RPMI7951 (cell line): ENCODE measurements at regions not wholly inside any gene's neighbourhood (a gene's known extent, or its start where the extent isn't known, plus 50 kb on each side); places are given as distances from the start of the nearest gene placed in this dataset.
A peak's percentile ranks its signal among the peaks of the same experiment; 100 is the strongest.

Experiments used
- DNase-seq: peaks from one replicate; pipeline ENCODE4 v3.0.0-alpha.2; 2012; ENCODE audit warnings: low read depth

DNA sequence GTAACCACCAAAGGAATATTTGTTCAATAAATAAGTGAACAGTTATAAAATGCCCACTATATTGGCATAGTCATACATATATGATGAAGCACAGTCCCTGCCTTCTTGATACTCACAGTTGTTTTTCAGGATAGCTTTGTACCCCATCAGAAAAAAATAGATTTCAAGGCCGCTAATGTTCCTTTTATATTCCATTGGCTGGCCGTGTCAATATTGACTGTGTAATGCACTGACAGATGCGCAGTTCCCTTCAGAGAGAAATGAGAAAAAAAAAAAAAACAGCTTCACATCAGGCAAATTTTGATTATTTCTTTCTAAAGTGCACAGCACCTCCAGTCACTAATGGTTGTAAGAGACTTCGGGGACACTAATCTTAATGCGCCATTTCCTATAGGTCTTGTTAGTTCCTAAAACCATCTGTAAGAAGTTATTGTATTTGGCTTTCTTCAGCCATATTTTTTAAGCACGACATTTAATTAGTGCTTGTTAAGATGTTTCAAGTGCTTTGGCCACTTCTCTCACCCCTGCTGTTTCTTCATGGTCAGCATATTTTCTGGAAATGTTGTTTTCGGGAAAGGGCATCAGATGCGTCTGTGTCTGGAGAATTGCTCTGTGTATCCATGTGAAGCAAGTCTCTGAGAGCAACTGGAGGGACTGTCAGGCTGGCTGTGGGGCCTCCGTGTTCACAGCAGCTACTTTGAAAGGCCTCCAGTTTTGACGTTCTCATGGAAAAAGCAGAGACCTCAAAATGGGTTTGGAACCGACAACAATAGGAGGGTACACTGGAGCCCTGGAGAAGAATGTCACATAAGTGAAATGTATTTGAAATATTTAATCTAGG lies 378.3 kb downstream of the MTX2 start:
- no peak for DNase-seq

DNA sequence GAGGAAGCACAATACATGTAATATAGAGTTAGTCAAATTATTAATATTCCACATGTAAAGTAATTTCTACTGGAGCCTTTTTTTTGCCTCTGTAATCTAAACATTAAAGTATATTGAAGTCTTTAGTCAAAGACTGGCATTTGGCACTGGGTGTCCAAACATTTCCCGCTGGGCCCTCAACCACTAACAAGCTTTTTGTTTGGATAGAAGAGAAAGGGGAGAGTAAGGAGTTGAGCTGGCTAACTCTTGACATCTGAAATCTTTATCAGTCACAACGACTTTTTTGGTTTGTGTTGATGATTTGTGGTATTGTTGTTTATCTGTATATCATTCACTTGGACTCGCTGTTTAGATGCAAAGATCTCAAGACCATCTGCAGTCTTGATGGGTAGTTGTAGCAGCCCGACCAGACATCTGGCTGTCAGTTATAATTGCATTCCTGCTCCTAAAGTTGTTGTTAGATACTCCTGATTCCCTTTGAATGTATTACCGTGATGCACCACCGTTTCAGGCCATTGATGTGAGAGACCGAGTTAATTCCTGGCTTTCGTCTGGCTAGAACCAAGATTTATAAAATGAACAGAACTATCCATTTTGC lies 379.6 kb downstream of the MTX2 start:
- no peak for DNase-seq

DNA sequence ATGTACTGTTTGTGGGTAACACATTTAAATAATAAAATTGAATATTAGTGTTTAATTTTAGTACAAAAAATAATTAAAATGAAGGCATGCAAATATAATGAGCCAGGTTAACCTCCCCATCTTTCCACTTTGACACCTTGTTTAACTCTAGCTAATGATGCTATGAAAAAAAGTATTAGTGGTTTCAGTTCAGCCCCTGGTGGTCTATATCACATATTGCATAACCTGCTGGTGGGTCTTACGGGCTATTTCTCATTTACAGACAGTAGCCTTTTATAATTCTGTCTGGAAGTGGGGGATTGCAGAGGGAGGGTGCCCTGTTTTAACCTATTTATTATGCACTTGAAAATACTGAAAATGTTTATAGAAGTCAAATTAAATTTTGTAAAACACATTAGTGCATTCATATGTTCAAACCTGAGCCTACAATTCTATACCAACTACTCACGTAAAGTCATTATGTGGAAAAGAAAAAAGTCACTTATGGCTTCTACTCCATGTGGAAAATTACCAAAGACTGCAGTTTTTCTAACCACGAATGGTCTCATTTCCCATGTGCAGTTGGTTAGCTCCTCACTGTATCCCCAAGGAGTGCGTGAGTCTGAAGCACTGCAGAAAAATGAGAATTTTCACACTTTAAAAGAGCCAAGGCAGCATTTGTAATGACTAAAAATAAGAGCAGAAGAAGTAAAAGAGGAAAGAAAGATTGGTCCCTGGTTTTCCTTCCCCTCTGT lies 381.0 kb downstream of the MTX2 start:
- peak; percentile 31 for DNase-seq

DNA sequence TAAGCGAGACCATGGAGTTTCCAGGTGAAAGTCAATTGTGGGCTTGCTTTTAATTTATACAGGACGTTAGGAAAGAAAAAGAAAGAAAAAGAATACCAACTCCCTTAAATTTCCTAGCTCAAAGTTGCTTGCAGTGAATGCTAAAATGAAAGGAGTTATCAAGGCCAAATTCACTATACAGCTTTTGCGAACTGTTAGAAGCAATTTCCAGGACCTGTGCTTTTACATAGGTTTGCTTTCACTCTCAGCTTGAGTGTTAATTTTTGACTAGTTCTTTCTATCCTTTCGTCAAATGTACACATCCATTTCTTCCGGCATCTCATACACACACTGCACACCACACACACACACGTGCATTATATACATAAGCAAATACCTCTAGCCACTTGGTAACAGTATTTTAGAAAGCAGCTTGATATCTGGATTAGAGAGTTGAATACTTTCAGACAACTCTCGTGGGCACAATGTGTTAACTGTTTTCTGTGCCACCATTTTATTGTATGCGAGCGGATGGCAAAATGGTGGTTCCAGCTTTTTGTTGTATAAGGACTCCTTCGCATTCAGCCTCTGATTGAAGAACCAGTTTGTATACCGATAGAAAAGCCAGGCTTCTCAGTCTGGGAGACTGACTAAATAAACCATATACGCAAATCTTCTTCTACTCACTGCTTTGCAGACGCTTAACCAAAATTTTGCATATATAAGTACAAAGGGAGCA lies 381.8 kb downstream of the MTX2 start:
- DNase-seq, result peak; percentile 9

DNA sequence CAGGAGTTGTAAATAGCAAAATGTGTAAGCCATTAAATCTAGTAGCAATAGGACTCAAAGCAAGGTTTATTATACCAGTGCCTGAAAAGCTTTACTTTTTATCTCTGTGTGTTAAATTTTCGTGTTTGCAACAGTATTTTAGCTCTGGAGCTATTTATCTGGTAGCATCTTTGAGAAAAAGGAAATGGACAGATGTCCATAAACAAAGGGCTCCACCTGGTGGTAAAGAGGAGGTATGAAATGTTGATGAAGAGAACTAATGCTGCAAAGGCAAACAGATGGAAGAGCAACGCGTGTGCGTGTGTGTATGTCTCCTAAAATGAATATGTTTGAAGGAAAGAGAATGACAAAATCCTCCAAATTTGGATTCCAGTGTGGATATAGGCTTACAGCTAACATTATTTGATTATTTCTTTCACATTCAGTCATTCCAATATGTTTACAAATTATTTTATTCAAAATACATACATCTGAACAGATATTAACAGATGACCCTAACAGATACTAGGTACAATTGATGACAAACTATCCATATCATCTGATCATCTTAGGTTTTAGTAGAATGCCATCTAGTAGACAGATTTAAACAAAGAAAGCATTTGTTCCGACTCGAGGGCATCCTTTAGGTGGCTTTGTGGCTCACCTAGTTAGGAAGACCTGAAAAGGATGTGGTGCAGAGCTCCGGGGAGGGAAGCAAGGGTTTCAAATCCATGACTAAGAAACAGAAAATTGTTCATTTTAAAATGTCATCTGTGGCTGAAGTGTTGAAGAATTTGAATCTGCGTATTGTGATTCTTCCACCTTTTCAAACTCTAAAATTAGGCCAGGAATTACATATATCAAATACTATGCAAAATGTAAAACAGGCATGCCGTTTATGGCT lies 383.3 kb downstream of the MTX2 start:
- DNase-seq, result peak; percentile 76

DNA sequence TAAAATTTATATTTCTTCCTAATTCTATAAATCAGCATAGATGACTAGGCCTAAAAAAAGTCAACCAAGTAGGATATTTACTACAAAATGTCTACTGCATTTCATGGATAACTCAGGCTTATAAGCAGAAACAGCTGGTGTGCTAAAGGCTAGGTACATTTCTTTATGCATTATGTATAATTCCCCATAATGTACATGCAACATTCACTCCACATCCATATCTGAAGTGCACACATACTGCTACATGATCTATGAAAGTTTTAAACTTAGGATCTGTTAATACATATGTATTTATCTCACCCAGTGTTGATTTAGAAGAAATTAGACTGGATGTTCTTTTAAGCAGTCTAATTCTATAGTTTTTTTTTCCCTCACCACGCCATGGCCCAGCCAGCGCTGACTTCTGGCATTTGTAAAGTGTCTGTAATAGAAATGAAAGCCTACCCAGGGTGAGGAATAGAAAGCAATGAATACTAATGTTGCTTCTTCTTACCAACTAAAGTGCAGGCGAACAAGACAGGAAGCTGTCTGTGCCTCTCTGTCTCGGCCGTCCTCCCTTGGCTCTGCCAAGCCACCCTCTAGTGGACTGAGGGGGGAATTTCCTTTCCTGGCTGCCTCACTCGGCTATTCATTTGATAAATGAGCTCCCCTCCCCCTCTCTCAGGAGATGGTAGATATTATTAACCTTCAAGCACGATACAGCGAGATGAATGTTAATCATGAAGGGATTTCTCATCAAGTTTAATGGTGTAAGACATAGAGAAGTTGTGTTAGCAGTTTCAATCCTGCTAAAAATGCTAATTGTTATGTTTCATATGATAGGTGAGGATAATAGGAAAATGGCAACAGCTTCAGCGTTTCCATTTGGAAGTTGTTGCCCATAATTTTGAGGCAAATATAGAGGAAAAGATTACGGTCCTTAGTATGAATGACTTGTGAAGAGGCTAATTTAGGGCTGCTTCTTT lies 384.5 kb downstream of the MTX2 start:
- DNase-seq, result peak; percentile 83

DNA sequence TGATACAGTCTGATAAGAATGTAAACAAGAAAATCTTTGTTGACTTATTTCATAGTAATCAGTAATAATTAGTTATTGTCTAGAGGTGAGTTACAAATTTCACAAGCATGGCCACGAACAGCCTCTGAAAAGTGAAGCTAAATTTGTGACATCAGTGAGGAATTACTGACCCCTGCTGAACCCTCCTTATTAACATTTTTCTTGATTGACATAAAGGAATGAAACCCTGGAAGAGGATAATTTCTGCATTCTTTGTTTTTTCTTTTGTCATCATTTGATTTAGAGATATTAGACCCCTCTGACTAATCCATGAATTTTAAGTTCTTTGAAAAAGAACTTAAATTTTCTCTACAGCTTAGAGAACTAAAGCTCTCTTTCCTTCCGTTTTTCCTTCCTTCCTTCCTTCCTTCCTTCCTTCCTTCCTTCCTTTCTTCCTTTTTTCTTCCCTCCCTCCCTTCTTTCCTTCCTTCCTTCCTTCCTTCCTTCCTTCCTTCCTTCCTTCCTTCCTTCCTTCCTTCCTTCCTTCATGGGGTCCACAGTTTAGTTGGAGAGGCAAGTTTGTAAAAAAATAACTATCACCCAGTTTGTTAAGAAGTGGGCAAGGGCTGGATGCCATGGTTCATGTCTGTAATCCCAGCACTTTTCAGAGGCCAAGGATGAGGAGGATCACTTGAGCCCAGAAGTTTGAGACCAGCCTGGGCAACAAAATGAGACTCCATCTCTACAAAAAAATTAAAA lies 387.0 kb downstream of the MTX2 start:
- no peak for DNase-seq

DNA sequence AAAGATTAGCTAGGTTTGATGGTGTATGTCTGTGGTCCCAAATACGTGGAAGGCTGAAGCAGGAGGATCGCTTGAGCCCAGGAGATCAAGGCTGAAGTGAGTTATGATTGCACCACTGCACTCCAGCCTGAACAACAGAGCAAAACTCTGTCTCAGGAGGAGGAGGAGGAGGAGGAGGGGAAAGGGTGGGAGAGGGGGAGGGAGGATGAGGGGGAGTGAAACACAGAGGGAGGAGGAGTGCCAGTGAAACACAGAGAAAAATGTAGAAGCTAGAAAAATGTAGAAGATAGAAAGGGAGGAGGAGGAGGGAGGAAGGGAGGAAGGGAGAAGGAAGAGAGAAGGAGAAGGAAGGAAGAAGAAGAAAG lies 387.5 kb downstream of the MTX2 start:
- DNase-seq, result no peak

DNA sequence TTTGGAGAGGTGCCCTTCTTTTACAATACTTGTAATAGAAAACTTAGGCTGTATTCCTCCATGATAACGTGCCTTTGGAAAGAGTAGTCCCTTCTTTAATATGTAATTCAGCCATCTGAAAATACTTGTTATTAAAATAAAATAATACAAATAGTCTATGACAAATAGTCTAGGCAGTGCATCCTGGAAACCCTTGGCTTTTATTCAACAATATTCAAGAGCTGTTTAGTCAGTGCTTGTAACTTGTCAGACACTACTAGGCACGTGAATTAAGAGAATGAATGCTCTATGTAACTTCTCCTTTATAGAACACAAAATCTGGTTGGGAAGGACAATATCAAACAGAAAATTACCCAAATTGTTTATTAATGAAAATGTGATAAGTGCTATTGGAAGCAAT lies 388.2 kb downstream of the MTX2 start:
- DNase-seq, result no peak

DNA sequence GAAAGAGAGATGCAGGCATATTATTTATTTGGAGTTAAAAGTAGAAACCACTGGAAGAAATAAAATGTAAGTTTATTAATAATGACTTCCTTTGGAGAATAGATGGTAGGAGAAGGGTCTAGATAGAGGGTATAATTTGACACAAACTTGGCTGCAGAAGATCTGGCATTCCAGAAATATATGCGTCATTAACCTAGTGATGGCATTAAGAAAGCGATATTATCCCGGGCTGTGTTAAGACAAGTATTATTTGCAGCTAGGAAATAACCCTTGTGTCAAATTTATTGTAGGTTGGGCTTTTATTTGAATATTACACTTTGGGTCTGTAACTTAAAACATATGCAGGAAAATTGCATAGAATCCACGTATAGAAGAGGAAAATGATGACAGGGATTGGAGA lies 389.5 kb downstream of the MTX2 start:
- DNase-seq, result no peak

DNA sequence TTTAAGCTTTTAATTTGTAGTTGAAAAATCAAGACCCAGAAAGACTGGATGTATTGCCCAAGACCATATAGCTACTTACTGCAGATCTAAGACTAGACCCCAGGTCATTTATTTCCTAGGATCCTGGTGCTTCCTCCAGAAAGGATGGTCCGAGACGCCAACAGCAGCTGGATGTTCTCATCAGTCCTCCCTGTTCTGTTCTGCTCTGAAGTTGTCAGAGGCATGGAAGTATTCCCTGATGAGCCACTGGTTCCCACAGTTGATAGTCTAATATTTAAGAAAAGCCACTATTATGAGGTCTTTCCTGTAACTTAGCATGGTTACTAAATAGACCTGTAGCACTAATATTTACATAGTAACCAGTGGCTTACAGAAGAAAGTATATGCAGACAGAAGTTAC lies 393.5 kb downstream of the MTX2 start:
- no peak for DNase-seq

DNA sequence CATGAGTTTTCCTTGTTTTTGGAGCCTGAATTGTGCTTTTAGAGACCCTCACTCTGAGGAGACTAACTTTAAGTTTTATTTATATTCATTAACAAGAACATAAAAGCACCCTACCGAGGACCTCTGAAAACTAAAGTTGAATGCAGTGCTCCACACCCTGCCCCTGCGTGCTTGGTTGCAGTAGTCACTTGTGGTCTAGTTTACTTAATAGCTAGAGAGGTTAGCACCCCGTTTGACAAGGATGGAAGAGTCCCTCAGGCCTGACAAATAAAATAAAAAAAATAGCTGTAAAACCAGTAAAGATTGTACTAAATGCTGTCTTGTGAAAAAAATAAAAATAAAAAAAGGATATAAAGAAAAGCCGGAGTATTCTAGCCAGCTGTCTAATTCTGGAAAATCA lies 395.2 kb downstream of the MTX2 start:
- DNase-seq, result no peak

DNA sequence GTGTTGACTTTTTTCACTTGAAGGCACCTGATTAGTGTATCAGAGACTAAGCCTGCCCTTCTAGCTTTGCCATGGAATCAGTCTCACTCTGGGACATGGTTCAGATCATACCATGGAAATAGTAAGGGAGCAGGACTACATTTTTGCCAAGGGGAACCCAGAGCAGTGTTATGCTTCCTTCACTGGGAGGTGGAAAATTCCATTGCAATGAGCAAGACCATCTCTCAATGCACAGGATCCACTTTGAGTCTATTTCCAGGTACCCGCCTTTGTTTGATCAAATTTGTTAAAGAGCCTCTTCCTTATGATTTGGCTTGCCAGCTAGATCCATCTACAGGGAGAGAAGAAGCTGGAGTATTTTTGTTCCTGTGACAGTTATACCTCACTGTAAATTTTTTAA lies 395.8 kb downstream of the MTX2 start:
- DNase-seq, result no peak

DNA sequence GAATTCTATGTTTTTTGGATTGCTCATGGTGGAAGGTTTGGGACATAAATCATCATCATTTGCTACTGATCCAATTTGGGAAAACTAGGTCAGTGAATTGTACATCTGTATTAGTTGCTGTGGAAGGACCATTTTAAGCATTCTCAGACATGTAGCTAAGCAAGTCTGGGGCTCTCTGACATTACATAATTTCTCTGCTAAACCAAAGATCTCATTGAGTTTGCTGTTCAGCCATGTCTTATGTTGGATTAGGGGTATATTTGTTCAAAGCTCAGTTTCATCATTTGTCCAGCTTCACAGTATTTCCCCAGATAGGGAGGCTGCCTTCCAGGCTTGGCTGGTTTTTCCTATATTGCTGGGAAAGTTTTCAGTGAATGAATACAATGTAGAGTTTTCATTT lies 399.7 kb downstream of the MTX2 start:
- no peak for DNase-seq

DNA sequence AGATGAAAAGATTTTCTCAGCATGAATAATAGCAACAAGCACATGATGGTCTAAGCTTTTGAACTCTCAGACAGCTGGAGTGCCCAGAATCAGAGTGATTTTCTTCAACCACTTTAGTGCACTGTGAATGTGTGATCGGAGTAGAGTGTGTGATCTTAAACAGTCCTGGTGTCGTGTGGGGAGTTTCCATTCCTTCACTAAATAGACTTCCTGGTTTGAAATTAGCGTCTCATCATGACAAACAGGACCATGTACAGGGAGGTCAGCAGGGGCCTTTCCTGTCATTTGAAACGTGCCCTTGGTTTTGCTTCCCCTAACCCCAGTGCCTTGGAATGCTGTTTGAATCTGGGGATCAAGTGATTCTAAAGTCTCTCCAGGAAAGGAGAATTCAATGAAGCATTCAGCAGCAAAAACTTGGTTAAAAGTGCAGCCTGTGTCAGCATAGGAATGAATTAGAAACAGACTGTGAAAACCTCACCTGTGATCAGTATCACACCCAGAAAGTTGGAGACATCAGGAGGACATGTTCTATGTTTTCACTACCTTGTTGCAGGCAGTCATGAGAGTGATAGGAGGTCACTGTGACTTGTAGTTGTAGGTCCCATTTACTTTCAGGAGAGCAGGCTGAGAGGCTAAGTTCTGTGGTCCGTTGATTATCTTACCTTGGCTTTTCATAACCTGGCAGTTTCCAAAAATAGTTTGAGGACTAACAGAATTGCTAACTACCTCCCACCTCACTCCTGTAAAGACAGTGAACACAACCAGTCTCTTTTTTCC lies 400.3 kb downstream of the MTX2 start:
- DNase-seq, result no peak

DNA sequence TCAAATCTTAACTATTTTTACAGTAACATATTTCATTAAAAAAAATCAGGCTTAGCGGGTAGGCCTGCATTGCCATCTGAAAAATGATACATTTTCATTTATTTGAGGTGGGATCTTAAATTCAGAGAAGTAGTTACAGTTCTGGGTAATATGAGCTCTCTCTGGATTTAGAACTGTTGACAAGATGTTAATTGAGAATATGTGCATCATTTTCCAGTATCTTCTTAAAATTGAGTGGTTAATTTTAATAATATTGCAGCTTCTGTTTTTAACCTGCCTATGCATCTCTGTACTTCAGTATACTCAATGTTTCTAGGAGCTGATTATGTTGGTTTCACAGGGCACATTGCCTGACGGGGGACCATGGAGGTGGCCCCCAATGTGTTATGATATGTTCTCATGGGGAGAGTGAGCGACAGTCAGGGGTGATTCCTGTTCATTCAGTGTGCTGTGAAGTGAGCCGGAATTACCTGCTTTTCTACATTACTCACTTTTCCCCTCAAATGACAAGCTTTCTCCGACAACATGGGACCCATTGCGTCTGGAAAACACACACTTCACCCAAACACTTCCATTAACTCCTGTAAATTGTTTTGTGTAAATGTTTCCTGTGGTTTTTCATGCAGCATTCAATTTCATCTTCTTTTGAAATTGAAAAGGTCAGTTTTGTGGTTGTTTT lies 406.2 kb downstream of the MTX2 start:
- DNase-seq, result no peak

DNA sequence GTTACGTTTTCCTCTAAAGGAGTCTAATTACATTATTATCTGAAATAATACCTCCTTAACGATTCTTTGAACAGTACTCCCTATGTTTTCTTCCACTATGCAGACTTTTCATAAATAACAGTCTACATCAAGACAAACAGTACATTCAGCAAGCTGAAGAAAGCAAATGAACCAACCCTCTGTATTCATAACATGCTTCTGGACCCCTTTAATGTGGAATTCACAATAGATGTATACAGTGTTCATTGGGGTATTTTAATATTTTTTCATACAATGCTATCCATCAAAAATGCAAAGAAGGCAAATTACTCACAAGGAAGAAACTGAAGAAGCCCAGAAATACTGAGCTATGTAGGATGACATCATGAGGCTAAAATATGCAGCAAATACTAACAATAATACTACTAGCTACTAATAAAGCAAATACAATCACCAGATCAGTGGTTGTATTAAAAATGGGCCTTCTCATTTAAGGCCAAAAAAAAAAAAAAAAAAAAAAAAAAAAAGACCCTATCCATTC lies 408.6 kb downstream of the MTX2 start:
- DNase-seq, result peak; percentile 11

DNA sequence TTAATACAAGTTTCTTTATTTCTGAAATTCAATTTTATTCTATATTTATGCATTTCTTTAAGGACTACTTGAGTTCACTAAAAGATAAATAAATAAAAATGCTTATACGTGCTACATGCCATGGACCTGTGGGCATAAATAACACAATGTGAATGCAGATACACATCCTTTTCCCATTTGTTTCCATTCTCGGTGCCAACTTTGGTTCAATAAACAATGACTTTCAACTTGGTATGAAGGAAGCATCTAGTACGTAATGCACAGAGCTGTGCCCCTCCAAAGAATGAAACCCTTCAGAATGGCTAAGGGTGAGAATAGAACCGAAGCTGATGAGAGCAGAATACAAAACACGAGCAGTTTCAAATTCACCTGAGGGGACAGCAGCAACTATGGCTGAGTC lies 409.3 kb downstream of the MTX2 start:
- no peak for DNase-seq
